ENCODE measurements at regions not wholly inside any gene's neighbourhood (a gene's known extent, or its start where the extent isn't known, plus 50 kb on each side); places are given as distances from the start of the nearest gene placed in this dataset.

GRCh38 chr10:125231116-125231812 lies 70.9 kb upstream of the CTBP2 start:
- TF ChIP-seq CTCF (conservative IDR thresholded peaks at IDR 0.05; ENCODE audit: low read length) (no peak), EZH2phosphoT487 (IDR thresholded peaks at IDR 0.05; ENCODE audit: borderline replicate concordance, low read depth, low read length) (no peak)

Measured in OCI-LY7 (cell line).